Left lung (tissue), 4 donors: ENCODE measurements at regions not wholly inside any gene's neighbourhood (a gene's known extent, or its start where the extent isn't known, plus 50 kb on each side); places are given as distances from the start of the nearest gene placed in this dataset.

Experiments used
- ATAC-seq: fragments of 200-7000 bp; cut with Tn5 transposase; one replicate; pipeline ENCODE4 v1.9.1; 2020; ENCODE audit warnings: moderate library complexity
- DNase-seq, 4 donors: peaks; one replicate each; pipeline ENCODE4 v3.0.0-alpha.2; 2013 to 2020
- H3K27ac ChIP-seq, 2 donors: fragments of 200-600 bp; sonication (generic) in 1 of 2; one replicate each; pipeline versions ENCODE4 v1.5.0 to v1.8.0; 2020 to 2021
- H3K27me3 ChIP-seq, 2 donors: fragments of 200-600 bp; sonication (generic) in 1 of 2; one replicate each; pipeline versions ENCODE4 v1.5.0 to v1.8.0; 2020 to 2021
- H3K36me3 ChIP-seq, 2 donors: fragments of 200-600 bp; sonication (generic) in 1 of 2; one replicate each; pipeline versions ENCODE4 v1.5.0 to v1.8.0; 2020 to 2021
- H3K4me1 ChIP-seq, 2 donors: fragments of 200-600 bp; one replicate each; pipeline ENCODE4 v1.8.0; 2021
- H3K4me3 ChIP-seq, 2 donors: fragments of 200-600 bp; sonication (generic) in 1 of 2; one replicate each; pipeline versions ENCODE4 v1.5.0 to v1.8.0; 2020 to 2021; ENCODE audit warnings: mild to moderate bottlenecking in 1 of 2
- H3K9me3 ChIP-seq, 2 donors: fragments of 200-600 bp; sonication (generic) in 1 of 2; one replicate each; pipeline versions ENCODE4 v1.5.0 to v1.8.0; 2020 to 2021
- intact Hi-C, 2 donors: fragments of 100-400 bp; cut with DNase I; formaldehyde crosslinking; loops; one replicate each; pipeline versions ENCODE4 v1.11.2 to v1.14.2; 2022
- TF ChIP-seq, protein P1 (sequence below), 2 donors: fragments of 200-600 bp; sonication (generic) in 1 of 2; IDR thresholded peaks; one replicate each; pipeline versions ENCODE4 v1.5.0 to v1.8.0; 2021; ENCODE audit warnings: antibody characterized with exemption in 2 of 2
- donor health status: DM: no; HTN: yes; CAD: no.
- donor health status: DM: no; HTN: no; CAD: no.

- Histone ChIP-seq H3K36me3 (no peaks in the 10 kb centered on the region), H3K27ac (peak overlapping the region in 1 of 2 donors; percentile 38), H3K27me3 (no peaks in the 10 kb centered on the region), H3K4me1 (peaks cover 0 to 9% of the 10 kb centered on the region in 2 donors), H3K9me3 (no peaks in the 10 kb centered on the region), H3K4me3 (no peak overlapping the region)
- TF ChIP-seq, protein P1, sequence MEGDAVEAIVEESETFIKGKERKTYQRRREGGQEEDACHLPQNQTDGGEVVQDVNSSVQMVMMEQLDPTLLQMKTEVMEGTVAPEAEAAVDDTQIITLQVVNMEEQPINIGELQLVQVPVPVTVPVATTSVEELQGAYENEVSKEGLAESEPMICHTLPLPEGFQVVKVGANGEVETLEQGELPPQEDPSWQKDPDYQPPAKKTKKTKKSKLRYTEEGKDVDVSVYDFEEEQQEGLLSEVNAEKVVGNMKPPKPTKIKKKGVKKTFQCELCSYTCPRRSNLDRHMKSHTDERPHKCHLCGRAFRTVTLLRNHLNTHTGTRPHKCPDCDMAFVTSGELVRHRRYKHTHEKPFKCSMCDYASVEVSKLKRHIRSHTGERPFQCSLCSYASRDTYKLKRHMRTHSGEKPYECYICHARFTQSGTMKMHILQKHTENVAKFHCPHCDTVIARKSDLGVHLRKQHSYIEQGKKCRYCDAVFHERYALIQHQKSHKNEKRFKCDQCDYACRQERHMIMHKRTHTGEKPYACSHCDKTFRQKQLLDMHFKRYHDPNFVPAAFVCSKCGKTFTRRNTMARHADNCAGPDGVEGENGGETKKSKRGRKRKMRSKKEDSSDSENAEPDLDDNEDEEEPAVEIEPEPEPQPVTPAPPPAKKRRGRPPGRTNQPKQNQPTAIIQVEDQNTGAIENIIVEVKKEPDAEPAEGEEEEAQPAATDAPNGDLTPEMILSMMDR (IDR thresholded peaks at IDR 0.05) = no peak
- DNase-seq (no peak), ATAC-seq (no peak)
- intact Hi-C loops = no loop called here
Observed at GRCh38 chr3:194744826-194745225, 59.1 kb downstream of the FAM43A start.

GRCh38 chr3:194745422-194746184 is 59.9 kb downstream of the FAM43A start:
- peak overlapping the region in 1 of 2 donors; percentile 38 for H3K27ac ChIP-seq
- intact Hi-C loops = no loop called here

GRCh38 chr3:194748225-194748624 is 62.5 kb downstream of the FAM43A start:
- Histone ChIP-seq H3K36me3 (no peaks in the 10 kb centered on the region), H3K9me3 (no peaks in the 10 kb centered on the region), H3K27ac (no peak overlapping the region), H3K27me3 (no peaks in the 10 kb centered on the region), H3K4me1 (peaks cover 0 to 9% of the 10 kb centered on the region in 2 donors), H3K4me3 (no peak overlapping the region)
- intact Hi-C loops = no loop called here
- DNase-seq = no peak
- no peak for ATAC-seq
- TF ChIP-seq, protein P1 (IDR thresholded peaks at IDR 0.05) = no peak

More at GRCh38 chr3:194745422-194746184, 59.9 kb downstream of the FAM43A start:
- Histone ChIP-seq H3K9me3 (no peaks in the 10 kb centered on the region), H3K4me3 (no peak overlapping the region), H3K27me3 (no peaks in the 10 kb centered on the region), H3K4me1 (peaks cover 0 to 9% of the 10 kb centered on the region in 2 donors), H3K36me3 (no peaks in the 10 kb centered on the region)
- ATAC-seq = no peak
- TF ChIP-seq, protein P1 (IDR thresholded peaks at IDR 0.05) = no peak
- no peak for DNase-seq

DNA sequence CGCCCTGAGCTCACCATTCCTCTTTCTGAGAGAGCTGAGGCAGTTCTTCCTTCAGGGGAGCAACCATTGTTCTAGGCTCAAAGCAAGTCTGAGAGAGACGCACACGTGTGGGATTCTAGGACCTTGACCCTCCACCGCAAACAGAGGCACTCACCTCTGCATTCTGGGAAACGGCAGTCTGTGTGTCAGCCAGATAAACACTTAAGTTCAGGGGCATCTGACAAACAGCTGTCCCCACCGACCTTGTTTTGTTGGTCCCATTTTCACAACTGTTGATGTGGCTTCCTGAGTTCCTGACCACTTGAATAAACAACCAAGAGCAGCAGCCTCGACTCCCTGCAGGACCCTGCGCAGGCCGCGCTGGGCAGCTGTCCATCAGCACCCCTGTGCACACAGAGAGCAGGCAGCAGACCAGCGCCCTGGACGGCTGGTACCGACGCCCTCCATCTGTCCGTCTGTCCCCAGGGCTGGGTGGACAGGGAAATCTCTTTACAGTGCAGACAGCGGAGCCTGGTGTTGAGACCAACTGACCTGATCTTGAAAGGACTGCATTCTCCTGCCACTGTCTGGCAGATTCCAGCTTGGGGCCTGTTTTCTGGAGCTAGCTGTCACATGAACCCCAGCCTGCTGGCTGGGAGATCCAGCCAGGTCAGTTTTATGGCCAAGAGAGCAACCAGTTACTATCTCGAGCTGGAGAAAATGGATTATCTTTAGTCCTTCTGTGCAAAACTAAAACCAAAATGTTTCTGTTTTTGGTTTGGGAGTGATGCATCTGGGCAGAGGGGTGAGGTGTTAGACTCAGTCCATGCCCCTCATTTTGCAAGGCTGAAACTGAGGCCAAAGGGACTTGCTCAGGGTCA is 64.2 kb downstream of the FAM43A start:
- no peaks in the 10 kb centered on the region for H3K27me3 ChIP-seq
- no peaks in the 10 kb centered on the region for H3K9me3 ChIP-seq
- intact Hi-C loops = no loop called here
- H3K4me1 ChIP-seq = peaks cover 0 to 5% of the 10 kb centered on the region in 2 donors
- no peak overlapping the region for H3K4me3 ChIP-seq
- H3K36me3 ChIP-seq = no peaks in the 10 kb centered on the region
- TF ChIP-seq, protein P1 (IDR thresholded peaks at IDR 0.05) = no peak
- DNase-seq (no peak), ATAC-seq (no peak)
- H3K27ac ChIP-seq = no peak overlapping the region

- H3K9me3 ChIP-seq = no peaks in the 10 kb centered on the region
- ATAC-seq (no peak), DNase-seq (no peak)
- no peaks in the 10 kb centered on the region for H3K4me1 ChIP-seq
- no peaks in the 10 kb centered on the region for H3K27me3 ChIP-seq
- no peaks in the 10 kb centered on the region for H3K36me3 ChIP-seq
- intact Hi-C loops = no loop called here
- no peak overlapping the region for H3K27ac ChIP-seq
- no peak overlapping the region for H3K4me3 ChIP-seq
- TF ChIP-seq, protein P1 (IDR thresholded peaks at IDR 0.05) = no peak
Observed at GRCh38 chr3:194750491-194750828, 64.8 kb downstream of the FAM43A start.
